K562 (cell line): ENCODE measurements at regions not wholly inside any gene's neighbourhood (a gene's known extent, or its start where the extent isn't known, plus 50 kb on each side); places are given as distances from the start of the nearest gene placed in this dataset.

Source experiments
- ATAC-seq: fragments of 200-7000 bp; cut with Tn5 transposase; 3 replicates; pipeline ENCODE4 v1.9.1; 2020; ENCODE audit warnings: moderate library complexity
- BruUV-seq: library from RNA; stranded (reverse); fragments of 400-500 nt; replicated peaks from 2 replicates; lab custom pipeline; 2021; lab: Mats Ljungman, UMichigan
- CTCF ChIA-PET: fragments of 300-600 bp; formaldehyde crosslinking; extraction: SDS; loops from one replicate; lab custom pipeline; 2021; ENCODE audit warnings: low intra/inter-chr PET ratio; lab: Yijun Ruan, JAX
- POLR2A ChIA-PET: fragments of 300-600, 350-650 bp; sonication (Branson Sonifier 250); formaldehyde crosslinking; extraction: SDS; loops from one replicate; lab custom pipeline; 2021; ENCODE audit warnings: antibody characterized with exemption, inconsistent platforms; lab: Yijun Ruan, JAX
- DNase-seq, 4 experiments: peaks; one replicate each; pipeline versions ENCODE4 v3.0.0 to v3.0.0-alpha.2; 2011 to 2018; ENCODE audit warnings: low spot score in 3 of 4, mixed read lengths in 3 of 4; ENCODE audit errors: extremely low read depth in 1 of 4
- FAIRE-seq: peaks from 2 replicates; lab custom pipeline; 2011; peaks lifted over from hg19 to GRCh38; lab: Jason Lieb, UNC
- H2AFZ ChIP-seq: 2 replicates; pipeline ENCODE4 v1.6.0; 2011; ENCODE audit warnings: low read depth, low read length, control low read depth, inconsistent platforms
- H3K27ac ChIP-seq: fragments of 200-600 bp; 3 replicates; pipeline ENCODE4 v1.8.0; 2011; ENCODE audit warnings: low read depth, mild to moderate bottlenecking, control low read depth, inconsistent platforms, low read length, moderate library complexity, mixed read lengths; ENCODE audit errors: extremely low read depth
- H3K27me3 ChIP-seq, 2 experiments: fragments of 300-600 bp in 1 of 2; 2 replicates in 1 of 2; 3 replicates in 1 of 2; pipeline versions ENCODE4 v1.6.0 to v1.8.0; 2011; ENCODE audit warnings: inconsistent platforms in 2 of 2, low read length in 2 of 2, mild to moderate bottlenecking in 1 of 2, mixed read lengths in 1 of 2, moderate library complexity in 1 of 2; ENCODE audit not compliant: control insufficient read depth in 2 of 2, insufficient read depth in 2 of 2
- H3K36me3 ChIP-seq: fragments of 300-600 bp; 3 replicates; pipeline ENCODE4 v1.8.0; 2011; ENCODE audit warnings: mild to moderate bottlenecking, low read length, inconsistent platforms; ENCODE audit not compliant: control insufficient read depth, insufficient read depth
- H3K4me1 ChIP-seq, 2 experiments: fragments of 200-600 bp in 1 of 2; replicated peaks in 1 of 2; 2 replicates in 1 of 2; 3 replicates in 1 of 2; pipeline versions ENCODE4 v1.5.1 to v1.8.0; 2011; ENCODE audit warnings: inconsistent platforms in 2 of 2, low read length in 2 of 2, mild to moderate bottlenecking in 1 of 2, mixed read lengths in 1 of 2, moderate library complexity in 1 of 2; ENCODE audit not compliant: control insufficient read depth in 2 of 2, insufficient read depth in 2 of 2
- H3K4me2 ChIP-seq: 2 replicates; pipeline ENCODE4 v1.6.1; 2011; ENCODE audit warnings: low read length, control low read depth, inconsistent platforms, mixed read lengths; ENCODE audit not compliant: insufficient read depth
- H3K4me3 ChIP-seq: fragments of 200-600 bp; sonication (generic), shearing (Covaris generic); 2 replicates; pipeline ENCODE4 v1.5.1; 2016; ENCODE audit warnings: control low read depth, inconsistent platforms
- H3K79me2 ChIP-seq: fragments of 200-600 bp; 3 replicates; pipeline ENCODE4 v1.8.0; 2011; ENCODE audit warnings: low read length, inconsistent platforms; ENCODE audit not compliant: control insufficient read depth, insufficient read depth
- H3K9ac ChIP-seq, 2 experiments: 2 replicates each; pipeline versions ENCODE4 v1.6.0 to v1.6.1; 2011; ENCODE audit warnings: low read depth in 2 of 2, low read length in 2 of 2, control low read depth in 1 of 2, inconsistent platforms in 1 of 2, mild to moderate bottlenecking in 1 of 2, mixed read lengths in 1 of 2; ENCODE audit not compliant: insufficient read depth in 1 of 2
- H3K9me1 ChIP-seq: one replicate; pipeline ENCODE4 v1.6.0; 2011; ENCODE audit warnings: inconsistent platforms, mild to moderate bottlenecking, low read length, moderate library complexity; ENCODE audit not compliant: control insufficient read depth, insufficient read depth
- H3K9me3 ChIP-seq: replicated peaks from 2 replicates; pipeline ENCODE4 v1.5.1; 2011; ENCODE audit warnings: low read depth, low read length, inconsistent platforms; ENCODE audit not compliant: control insufficient read depth, insufficient read depth
- H4K20me1 ChIP-seq: replicated peaks from 2 replicates; pipeline ENCODE4 v1.6.1; 2011; ENCODE audit warnings: low read length, inconsistent platforms, mixed read lengths; ENCODE audit not compliant: control insufficient read depth, insufficient read depth
- CHCHD3 ChIP-seq: fragments of 250-450 bp; sonication (Bioruptor Pico); IDR thresholded peaks from 2 replicates; pipeline ENCODE4 v2.1.2; 2022; ENCODE audit warnings: mild to moderate bottlenecking
- ELF1 ChIP-seq: fragments of 200-800 bp; sonication (Bioruptor generic); IDR thresholded peaks from 2 replicates; pipeline ENCODE4 v1.6.1; 2016; ENCODE audit warnings: missing genetic modification characterization, missing compliant biosample characterization
- KLF13 ChIP-seq: fragments of 450-650 bp; IDR thresholded peaks from 2 replicates; pipeline ENCODE4 v1.6.1; 2016; ENCODE audit warnings: missing genetic modification characterization, low read depth, mild to moderate bottlenecking, missing compliant biosample characterization, moderate library complexity, borderline replicate concordance
- NFATC3 ChIP-seq: fragments of 450-650 bp; IDR thresholded peaks from 2 replicates; pipeline ENCODE4 v1.6.1; 2017; ENCODE audit warnings: mild to moderate bottlenecking
- SMARCE1 ChIP-seq: fragments of 450-650 bp; IDR thresholded peaks from 2 replicates; pipeline ENCODE4 v1.7.1; 2016; ENCODE audit warnings: mild to moderate bottlenecking
- WGBS: fragments of 100-300 bp; shearing (Covaris generic); methylation state at CpG from one replicate; pipeline ENCODE4 v1.1.6; 2016; ENCODE audit warnings: low coverage, mixed read lengths; ENCODE audit not compliant: insufficient coverage; ENCODE audit errors: missing lambda C conversion rate; 5-methylcytosine and 5-hydroxymethylcytosine counted together
- in situ Hi-C: fragments of 300-500 bp; cut with MboI; formaldehyde crosslinking; loops from 4 replicates; pipeline ENCODE4 v1.15.0; 2018; ENCODE audit warnings: inconsistent platforms, mixed read lengths
- intact Hi-C: fragments of 100-400 bp; cut with micrococcal nuclease; formaldehyde crosslinking; loops from 2 replicates; pipeline ENCODE4 v1.14.2; 2022
- TF ChIP-seq, protein P1 (sequence below): fragments of 250-450 bp; sonication (Bioruptor Pico); IDR thresholded peaks from 2 replicates; pipeline ENCODE4 v1.4.0; 2020; ENCODE audit warnings: mild to moderate bottlenecking, moderate library complexity, borderline replicate concordance

DNA sequence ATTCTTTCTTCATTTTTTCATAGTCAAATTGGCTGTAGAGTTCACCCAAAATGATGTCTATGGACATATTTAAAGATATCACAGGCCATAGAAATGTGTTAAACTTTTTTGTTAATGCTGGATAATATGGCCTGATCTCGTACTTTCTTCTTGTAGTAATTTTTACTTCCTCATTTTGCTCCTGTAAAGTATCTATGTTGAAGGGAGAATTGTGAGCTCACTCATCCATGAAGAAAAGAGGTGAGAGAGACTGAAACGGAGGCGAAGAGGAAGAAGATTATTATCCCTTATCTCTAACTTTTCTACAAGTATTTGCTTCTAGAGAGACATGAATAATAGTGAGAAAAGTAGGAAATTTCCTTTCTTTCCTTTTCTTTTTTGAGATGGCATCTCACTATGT, 613.8 kb upstream of the TBL1XR1 start:
- no TSS peak for BruUV-seq
- Histone ChIP-seq H4K20me1 (no peaks in the 10 kb centered on the region), H3K9ac (no peak overlapping the region), H3K9me3 (no peaks in the 10 kb centered on the region), H3K79me2 (no peaks in the 10 kb centered on the region), H3K4me2 (no peak overlapping the region), H2AFZ (no peak overlapping the region), H3K4me1 (no peaks in the 10 kb centered on the region; a peak in 1 of 5 replicates), H3K27me3 (no peaks in the 10 kb centered on the region), H3K4me3 (no peak overlapping the region), H3K9me1 (no peaks in the 10 kb centered on the region), H3K36me3 (no peaks in the 10 kb centered on the region), H3K27ac (no peak overlapping the region)
- ChIA-PET CTCF (no interaction called here), POLR2A (no interaction called here)
- no peak for DNase-seq
- TF ChIP-seq ELF1 (tag) (peak; percentile 21; the same call in 1 of the 2 replicates), CHCHD3 (CRISPR knock-in tag) (no peak), SMARCE1 (peak; percentile 49; the same call in 1 of the 2 replicates)
- FAIRE-seq, result no peak
- in situ Hi-C loops (no loop called here), intact Hi-C loops (no loop called here)
- 0% methylated on average over 3 of the region's 3 CpGs for WGBS
- no peak for ATAC-seq

DNA sequence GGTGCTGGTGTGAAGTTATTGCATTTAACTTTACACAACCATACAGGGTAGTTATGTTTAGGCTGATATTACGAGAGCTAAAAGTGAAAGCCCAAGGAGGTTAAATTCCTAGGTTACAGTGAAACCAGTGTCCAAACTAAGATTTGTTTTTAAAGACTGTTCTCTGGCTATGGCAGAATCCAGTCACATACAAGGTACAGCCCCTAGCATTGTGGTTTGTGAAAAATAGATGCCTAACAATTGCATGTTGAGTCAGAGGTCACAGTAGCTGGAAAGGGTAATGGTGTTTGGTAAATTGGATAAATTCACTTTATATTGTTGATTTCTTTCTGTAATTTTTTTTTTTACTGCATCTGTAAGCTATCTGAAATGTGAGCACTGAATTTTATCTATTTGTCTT, 614.6 kb upstream of the TBL1XR1 start:
- in situ Hi-C loops, result no loop called here
- no peak for TF ChIP-seq KLF13
- no peak for TF ChIP-seq NFATC3
- TF ChIP-seq, protein P1, sequence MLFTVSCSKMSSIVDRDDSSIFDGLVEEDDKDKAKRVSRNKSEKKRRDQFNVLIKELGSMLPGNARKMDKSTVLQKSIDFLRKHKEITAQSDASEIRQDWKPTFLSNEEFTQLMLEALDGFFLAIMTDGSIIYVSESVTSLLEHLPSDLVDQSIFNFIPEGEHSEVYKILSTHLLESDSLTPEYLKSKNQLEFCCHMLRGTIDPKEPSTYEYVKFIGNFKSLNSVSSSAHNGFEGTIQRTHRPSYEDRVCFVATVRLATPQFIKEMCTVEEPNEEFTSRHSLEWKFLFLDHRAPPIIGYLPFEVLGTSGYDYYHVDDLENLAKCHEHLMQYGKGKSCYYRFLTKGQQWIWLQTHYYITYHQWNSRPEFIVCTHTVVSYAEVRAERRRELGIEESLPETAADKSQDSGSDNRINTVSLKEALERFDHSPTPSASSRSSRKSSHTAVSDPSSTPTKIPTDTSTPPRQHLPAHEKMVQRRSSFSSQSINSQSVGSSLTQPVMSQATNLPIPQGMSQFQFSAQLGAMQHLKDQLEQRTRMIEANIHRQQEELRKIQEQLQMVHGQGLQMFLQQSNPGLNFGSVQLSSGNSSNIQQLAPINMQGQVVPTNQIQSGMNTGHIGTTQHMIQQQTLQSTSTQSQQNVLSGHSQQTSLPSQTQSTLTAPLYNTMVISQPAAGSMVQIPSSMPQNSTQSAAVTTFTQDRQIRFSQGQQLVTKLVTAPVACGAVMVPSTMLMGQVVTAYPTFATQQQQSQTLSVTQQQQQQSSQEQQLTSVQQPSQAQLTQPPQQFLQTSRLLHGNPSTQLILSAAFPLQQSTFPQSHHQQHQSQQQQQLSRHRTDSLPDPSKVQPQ (CRISPR knock-in tag), result no peak

More for the DNA sequence above, 614.6 kb upstream of the TBL1XR1 start:
- Histone ChIP-seq H3K4me3 (no peak overlapping the region), H2AFZ (no peak overlapping the region), H3K9ac (no peak overlapping the region), H3K9me1 (no peaks in the 10 kb centered on the region), H4K20me1 (no peaks in the 10 kb centered on the region), H3K4me2 (no peak overlapping the region), H3K4me1 (no peaks in the 10 kb centered on the region; a peak in 1 of 5 replicates), H3K79me2 (no peaks in the 10 kb centered on the region), H3K9me3 (no peaks in the 10 kb centered on the region), H3K27me3 (no peaks in the 10 kb centered on the region), H3K36me3 (no peaks in the 10 kb centered on the region), H3K27ac (no peak overlapping the region)
- FAIRE-seq (no peak), DNase-seq (no peak), ATAC-seq (no peak)
- intact Hi-C loops, result no loop called here
- WGBS, result 21% methylated on average over 1 of the region's 1 CpG
- BruUV-seq, result no TSS peak
- POLR2A ChIA-PET, result interaction anchor here (0.7 kb wide), 1 partner anchor 10 kb away, joined by 3 read pairs; no protein-coding TSS in a partner anchor
- CTCF ChIA-PET, result no interaction called here
